Right kidney (tissue), 1 donor: ENCODE measurements at regions not wholly inside any gene's neighbourhood (a gene's known extent, or its start where the extent isn't known, plus 50 kb on each side); places are given as distances from the start of the nearest gene placed in this dataset.

Source experiments
- DNase-seq: peaks from one replicate; pipeline ENCODE4 v3.0.0-alpha.2; 2016

DNA sequence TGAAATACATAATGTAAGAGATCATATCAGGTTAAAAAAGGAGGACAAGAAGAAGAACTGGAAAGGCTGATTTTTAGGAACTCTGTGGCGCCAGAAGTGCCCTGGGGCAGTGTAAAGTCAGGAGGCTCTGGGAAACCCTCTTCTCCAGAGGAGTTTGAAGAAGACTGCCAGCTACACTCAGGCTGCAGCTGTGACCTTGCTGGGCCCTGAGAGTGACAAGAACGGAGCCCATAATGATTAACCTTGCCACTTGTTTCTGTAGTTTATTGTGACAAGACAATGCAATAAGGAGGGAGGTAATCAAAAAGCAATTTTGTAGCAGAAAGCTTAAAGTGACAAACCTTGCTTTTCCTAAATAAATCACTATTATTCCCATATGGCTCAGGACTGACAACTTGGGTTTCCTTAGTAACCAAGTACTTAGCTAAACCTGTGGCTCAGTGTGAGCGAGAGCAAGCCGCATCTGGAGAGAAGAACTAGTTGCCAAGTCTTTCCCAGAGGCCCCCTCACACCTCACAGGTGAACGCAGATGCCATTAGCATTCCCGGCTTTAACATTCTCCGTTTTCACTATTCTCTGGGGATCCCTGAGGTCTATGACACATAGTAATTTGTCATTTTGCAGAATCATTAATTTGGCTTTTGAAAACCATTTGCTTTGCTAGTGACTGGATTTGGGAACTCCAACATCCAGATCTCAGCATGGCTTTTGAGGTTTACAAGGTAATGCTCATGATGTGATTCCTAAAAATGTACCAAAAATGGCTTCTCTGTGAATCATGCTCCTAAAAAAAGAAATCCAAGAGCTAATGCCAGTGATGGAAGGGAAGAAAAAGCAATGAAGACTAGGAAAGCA is 115.9 kb downstream of the OMA1 start:
- DNase-seq, result no peak

DNA sequence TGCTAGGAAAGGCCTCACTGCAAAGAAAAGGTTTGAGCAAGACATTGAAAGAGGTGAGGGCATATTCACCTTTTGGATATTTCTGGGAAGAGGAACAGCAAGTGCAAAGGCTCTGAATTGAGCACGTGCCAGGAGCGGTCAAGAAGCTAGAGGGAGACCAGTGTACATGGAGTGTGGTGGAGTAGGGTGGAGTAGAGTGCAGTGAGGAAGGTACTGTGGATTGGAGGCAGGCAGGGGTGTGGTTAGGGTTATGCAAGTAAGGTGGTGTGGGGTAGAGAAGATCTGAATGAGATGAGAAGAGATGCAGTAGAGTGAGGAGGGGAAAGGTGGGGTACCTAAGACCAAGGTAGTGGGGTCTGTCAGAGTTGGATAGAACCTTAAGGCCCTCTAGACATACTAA is 119.6 kb downstream of the OMA1 start:
- no peak for DNase-seq

GRCh38 chr1:58422436-58422835 is 124.1 kb downstream of the OMA1 start:
- DNase-seq, result no peak

GRCh38 chr1:58418283-58419228 is 128.0 kb downstream of the OMA1 start:
- DNase-seq, result no peak

GRCh38 chr1:58412071-58412580 is 134.4 kb downstream of the OMA1 start:
- no peak for DNase-seq

DNA sequence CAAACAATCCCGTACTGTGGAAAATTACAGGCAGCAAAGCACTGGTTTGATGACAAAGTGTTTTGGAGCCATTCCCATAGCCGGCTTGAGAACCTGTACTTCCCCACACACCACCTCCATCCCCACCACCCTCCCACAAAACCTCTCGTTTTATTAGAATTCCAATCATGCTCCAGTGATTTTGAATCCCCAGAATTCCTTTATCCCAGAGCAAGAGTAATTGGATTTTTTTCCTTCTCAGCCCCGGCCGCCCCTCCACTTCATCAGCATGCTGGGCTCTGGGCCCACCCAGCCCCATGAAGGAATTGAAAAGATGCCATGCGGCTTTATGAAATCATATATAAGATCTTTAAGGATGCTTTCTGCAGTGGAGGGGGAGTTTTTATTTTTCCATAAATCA is 136.6 kb downstream of the OMA1 start:
- peak; percentile 35 for DNase-seq

- no peak for DNase-seq
Observed at GRCh38 chr1:58409336-58409735, 137.2 kb downstream of the OMA1 start.

- no peak for DNase-seq
Observed at GRCh38 chr1:58406301-58407071, 140.0 kb downstream of the OMA1 start.

DNA sequence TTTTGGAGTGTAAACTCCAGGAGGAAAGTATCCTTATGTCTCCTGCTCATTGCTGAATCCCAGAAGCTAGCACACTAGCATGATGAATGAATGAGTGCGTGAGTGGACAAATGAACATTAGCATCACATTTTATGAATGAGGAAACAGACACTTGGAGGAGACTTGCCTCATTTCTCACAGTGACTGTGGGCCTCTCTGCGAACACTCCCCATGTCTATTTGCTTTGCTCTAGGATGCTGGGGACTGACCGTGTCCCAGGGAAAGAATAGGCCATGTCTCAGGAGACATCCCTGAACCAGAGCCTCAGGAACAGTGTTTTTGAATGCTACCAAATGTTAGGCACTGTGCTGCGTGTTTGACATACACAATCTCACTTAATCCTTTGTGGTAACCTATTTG is 140.9 kb downstream of the OMA1 start:
- no peak for DNase-seq

- DNase-seq, result no peak
Observed at GRCh38 chr1:58403894-58404293, 142.6 kb downstream of the OMA1 start.

DNA sequence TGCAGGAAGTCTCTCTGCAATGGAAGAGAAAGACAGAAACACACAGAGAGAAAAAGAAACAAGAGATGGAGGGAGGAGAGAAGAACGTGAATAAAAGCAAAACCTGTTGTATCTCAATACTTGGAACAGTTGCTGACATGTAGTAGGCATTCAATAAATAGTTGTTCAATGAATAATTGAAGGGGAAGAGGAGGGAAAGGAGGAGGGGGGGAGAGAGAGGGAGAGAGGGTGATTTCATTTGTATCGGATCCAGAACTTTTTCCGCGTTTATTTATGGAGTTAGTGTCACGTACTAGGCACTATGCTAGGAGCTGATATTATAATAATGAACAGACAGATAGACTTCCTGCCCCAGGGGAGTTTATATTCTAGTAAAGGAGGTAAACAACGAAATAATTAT is 144.1 kb downstream of the OMA1 start:
- no peak for DNase-seq

DNA sequence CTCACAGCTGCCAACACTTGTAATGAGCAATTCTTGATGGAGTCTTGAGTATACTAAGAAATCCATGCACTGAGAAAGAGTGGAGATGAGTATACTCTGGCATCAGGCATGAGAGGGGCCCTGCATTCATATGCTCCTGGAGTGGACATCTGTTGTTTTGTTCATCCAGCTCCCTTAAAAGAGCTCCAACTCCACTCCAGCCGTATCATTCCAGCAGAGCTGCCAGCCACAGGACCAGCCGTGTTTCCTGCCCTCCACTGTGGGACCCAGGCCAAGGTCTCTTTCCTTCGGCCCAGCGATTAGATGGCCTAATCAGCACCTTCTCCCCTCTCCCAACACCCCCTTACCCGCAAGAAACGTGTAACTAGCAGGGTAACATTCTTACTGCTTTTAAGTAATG is 144.5 kb downstream of the OMA1 start:
- no peak for DNase-seq

DNA sequence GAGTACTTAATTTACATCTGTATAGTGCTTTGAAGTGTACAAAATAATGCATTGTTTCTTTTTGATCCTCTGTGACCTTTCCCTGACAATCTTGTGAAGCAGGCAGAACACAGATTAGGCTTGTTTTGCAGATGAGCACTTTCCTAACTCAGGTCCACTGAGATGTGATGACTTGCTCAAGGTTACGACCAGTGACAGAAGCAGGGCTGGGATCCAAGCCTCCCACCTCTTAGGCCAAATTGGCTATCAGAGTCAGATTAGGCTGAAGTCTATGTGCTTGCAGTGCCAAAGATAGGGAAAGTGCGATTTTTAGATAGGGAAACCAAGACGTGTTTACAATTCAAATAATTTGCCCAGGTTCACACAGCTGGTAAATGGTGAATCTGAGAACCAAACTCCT is 147.3 kb downstream of the OMA1 start:
- no peak for DNase-seq

DNA sequence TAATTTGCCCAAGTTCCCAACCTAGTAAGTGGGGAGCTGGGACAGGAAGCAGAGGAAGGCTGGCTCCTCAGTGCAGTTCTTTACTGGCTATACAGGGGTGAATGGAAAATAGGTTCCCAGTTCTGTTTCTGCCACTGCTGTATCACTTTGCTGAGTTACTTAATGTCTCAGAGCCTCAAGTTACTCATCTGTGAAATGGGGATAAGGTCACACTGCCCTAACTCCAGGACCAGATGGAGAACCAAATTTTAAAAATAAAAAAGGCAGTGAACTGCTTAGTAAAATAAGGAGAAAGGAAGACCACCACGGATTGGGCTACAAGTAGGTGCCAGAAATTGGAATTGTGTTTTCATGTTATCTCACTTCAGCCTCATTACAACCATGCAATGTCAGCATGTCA is 147.8 kb downstream of the OMA1 start:
- no peak for DNase-seq

DNA sequence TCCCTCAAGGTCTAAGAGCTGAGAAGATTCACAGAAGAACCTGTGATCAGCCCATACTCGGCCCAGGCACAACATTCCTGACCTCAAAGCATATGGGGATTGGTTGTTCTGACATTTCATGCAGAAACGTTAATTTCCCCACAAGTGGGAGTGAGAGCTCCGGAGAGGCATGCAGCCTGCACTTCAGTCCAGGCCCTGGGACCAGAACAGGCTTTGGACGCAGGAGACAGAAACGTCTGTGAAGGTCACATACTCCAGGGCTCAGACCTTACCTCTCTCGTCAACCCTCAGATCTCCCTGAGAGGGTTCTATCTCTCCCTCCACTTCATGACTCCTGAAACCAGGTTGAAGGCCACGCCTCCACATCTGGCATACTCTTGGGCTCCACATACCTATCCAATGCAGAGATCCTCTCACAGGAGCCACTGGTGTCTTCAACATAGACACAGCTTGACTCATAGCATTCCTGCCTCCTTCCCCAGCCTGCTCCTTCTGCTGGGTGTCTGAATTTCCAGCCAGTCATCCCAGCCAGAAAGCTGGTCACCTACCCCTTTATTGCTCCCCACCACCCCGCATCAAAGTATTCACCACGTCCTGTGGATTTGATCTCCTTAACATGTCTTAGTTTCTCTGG is 149.2 kb downstream of the OMA1 start:
- DNase-seq, result peak; percentile 14

GRCh38 chr1:58396150-58396549 is 150.4 kb downstream of the OMA1 start:
- DNase-seq, result peak; percentile 17

DNA sequence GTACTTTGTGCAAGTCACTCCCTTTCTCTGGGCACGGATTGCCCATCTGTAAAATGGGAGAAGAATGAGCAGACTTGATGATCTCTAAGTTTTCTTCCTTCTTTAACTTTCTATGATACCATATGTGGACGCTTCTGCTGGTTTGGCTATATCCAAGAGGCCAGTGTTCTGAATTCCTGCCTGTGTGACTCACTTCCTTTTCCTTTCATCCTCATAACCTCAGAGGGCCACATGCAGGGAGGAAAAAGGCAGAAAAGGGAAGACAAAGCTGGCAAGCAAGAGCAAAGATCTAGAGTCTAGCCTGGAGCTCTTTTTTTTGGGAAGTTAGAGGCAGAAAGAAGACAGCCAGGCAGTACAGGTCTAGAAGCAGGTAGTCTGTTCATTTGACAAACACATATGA is 151.2 kb downstream of the OMA1 start:
- DNase-seq, result no peak

GRCh38 chr1:58392083-58392482 is 154.4 kb downstream of the OMA1 start:
- DNase-seq, result no peak

GRCh38 chr1:58391514-58391913 is 155.0 kb downstream of the OMA1 start:
- no peak for DNase-seq

DNA sequence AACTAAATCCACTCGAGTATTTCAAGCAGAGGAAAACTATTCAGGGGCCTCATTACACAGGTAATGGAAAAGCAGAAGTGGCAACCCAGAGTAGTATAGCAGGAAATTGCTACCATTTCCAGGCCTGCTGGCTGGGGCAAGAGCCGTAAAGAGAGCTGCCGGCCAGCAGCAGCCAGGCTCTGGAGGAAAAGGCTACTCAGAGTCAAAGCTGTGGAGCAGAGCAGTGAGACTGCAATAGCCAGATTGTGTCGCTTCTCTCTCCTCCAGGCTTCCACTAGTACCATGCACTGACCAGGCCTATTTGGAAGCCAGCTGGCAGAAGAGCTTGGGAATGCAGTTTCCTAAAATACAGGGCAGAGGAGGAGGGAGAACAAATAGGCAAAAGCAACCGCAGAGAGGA is 155.5 kb downstream of the OMA1 start:
- DNase-seq, result no peak

- no peak for DNase-seq
Observed at GRCh38 chr1:58390091-58390490, 156.4 kb downstream of the OMA1 start.

DNA sequence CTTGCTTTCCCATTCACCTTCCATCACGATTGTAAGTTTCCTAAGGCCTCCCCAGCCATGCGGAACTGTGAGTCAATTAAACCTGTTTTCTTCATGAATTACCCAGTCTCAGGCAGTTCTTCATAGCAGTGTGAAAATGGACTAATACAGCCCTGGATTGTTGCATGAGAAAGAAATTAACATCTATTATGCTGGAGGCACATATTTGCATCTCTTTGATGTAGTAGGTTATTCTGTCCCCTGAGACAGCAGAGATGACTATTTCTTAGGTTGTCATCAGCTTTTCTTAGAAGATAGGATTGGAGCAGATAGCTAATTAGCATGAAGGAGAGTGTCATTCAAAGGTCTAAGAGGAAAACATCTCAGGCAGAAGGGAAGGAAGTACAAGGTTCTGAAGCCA is 166.2 kb downstream of the OMA1 start:
- DNase-seq, result no peak
